ENCODE measurements at regions not wholly inside any gene's neighbourhood (a gene's known extent, or its start where the extent isn't known, plus 50 kb on each side); places are given as distances from the start of the nearest gene placed in this dataset.
"Not testable (repeated sequence)": the region's sequence is repeated elsewhere in the genome, so short reads cannot be mapped to it uniquely, and the experiment has no call there.

GRCh38 chr5:104928906-104929520, 1366.4 kb upstream of the NUDT12 start:
- in situ Hi-C loops (cut with HindIII; ENCODE audit: low pct_unique_long_range_greater_than_20kb, low sequenced_read_pairs), result no loop called here

GRCh38 chr5:104915226-104915625, 1352.6 kb upstream of the NUDT12 start:
- no peak for DNase-seq (ENCODE audit: low read depth)

More at GRCh38 chr5:104928906-104929520, 1366.4 kb upstream of the NUDT12 start:
- DNase-seq (ENCODE audit: low read depth), result no peak

GRCh38 chr5:104914536-104915070, 1352.0 kb upstream of the NUDT12 start:
- in situ Hi-C loops (cut with HindIII; ENCODE audit: low pct_unique_long_range_greater_than_20kb, low sequenced_read_pairs), result no loop called here

More at GRCh38 chr5:104915226-104915625, 1352.6 kb upstream of the NUDT12 start:
- in situ Hi-C loops (cut with HindIII; ENCODE audit: low pct_unique_long_range_greater_than_20kb, low sequenced_read_pairs), result no loop called here

DNA sequence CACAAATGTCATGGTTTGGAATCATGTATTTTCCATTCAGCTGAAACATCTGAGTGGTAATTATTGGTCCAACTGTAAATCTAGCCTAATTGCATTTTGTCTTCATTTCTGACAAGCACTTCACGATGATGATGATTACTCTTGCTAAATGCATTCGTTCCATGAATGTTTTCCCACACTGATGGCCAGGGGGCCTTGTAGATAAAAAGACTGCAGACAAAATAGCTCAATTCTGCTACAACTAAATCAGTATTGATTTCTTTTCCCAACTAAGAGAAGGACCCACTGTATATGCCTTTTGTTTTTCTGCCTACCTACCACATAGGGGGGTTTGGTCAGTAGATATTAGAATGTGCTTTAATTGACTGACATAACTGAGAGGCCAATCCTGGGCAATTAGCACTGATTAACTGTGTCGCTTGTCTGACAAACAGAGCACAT, 1351.3 kb upstream of the NUDT12 start:
- no peak for DNase-seq (ENCODE audit: low read depth)
- in situ Hi-C loops (cut with HindIII; ENCODE audit: low pct_unique_long_range_greater_than_20kb, low sequenced_read_pairs), result no loop called here

More at GRCh38 chr5:104914536-104915070, 1352.0 kb upstream of the NUDT12 start:
- DNase-seq (ENCODE audit: low read depth), result no peak

DNA sequence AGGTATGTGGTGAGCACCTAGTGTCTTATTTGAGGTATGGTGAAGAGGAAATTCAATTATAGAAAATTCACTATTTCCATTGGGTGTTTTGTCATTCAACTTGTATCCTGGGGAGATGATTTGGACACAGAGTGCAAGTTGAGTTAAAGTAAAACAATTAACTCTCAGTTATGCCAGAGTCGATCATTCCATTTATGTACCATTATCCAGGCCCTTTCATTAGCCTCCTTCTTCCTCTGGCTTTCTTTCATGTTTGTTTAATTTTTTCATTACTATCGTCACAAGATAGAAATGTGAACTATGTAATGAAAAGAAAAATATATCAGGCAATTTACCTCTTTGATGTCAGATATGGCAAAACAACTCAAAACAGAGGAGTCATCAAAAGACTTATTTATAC, 1347.2 kb upstream of the NUDT12 start:
- in situ Hi-C loops (cut with HindIII; ENCODE audit: low pct_unique_long_range_greater_than_20kb, low sequenced_read_pairs), result no loop called here

DNA sequence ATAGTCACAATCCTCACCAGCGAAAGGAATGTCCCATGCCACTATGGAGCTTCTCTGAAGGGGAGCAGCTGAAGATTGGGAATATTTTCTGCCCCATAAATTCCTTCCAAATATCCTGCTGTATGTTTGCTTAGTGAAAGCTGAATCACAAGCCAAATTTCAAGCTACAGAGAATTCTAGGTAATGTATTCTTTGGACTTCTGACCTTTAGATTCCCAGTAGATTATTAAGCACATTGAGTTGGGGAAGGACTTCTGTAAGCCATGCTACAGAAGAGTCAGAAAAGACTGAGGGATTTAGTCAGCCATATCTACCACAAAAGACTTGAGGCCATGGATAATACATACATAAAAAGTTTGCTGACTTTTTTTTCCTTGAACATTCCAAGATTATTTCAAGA, 1342.0 kb upstream of the NUDT12 start:
- DNase-seq (ENCODE audit: low read depth), result peak; percentile 5
- in situ Hi-C loops (cut with HindIII; ENCODE audit: low pct_unique_long_range_greater_than_20kb, low sequenced_read_pairs), result no loop called here

More for the DNA sequence above, 1347.2 kb upstream of the NUDT12 start:
- DNase-seq (ENCODE audit: low read depth), result no peak

GRCh38 chr5:104903941-104904340, 1341.4 kb upstream of the NUDT12 start:
- DNase-seq (ENCODE audit: low read depth), result no peak
- in situ Hi-C loops (cut with HindIII; ENCODE audit: low pct_unique_long_range_greater_than_20kb, low sequenced_read_pairs), result no loop called here

GRCh38 chr5:104891596-104891995, 1329.0 kb upstream of the NUDT12 start:
- in situ Hi-C loops (cut with HindIII; ENCODE audit: low pct_unique_long_range_greater_than_20kb, low sequenced_read_pairs), result no loop called here

DNA sequence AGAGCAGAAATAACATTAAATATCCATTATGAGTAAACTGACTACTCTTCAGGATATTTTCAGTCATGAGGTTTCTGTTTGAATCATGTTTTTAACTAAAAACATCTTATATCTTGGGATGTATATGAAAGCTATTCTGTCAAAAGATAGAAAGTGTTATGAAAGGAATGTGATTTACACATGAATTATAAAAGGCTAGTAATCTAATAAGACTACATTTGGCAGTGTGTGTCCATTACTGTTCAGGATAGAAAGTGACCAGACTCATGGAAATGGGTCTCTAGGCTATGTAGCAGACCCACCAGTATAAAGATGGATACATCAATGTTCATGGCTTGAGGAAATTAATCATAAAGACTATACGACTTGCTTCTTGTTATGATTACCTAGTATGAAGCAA, 1328.2 kb upstream of the NUDT12 start:
- DNase-seq (ENCODE audit: low read depth), result no peak
- in situ Hi-C loops (cut with HindIII; ENCODE audit: low pct_unique_long_range_greater_than_20kb, low sequenced_read_pairs), result no loop called here

More at GRCh38 chr5:104891596-104891995, 1329.0 kb upstream of the NUDT12 start:
- DNase-seq (ENCODE audit: low read depth), result no peak

DNA sequence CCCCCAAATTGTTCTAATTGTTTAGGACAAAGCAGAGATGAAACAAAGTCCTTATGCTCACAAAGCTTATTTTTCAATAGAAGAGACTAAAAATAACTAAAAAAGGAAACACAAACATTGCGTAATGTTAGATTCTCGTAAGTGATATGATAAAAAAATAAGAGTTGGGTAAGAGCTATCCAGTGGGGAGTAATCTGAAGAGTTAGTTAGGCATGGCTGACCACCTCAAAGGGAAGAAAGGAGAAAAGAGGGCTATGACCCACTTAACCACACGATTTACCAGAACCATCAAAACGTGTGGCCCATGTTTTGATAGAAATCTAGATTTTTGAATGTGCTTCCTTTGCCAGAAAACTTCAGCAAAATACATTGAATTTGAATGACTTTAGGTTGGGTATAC, 1296.8 kb upstream of the NUDT12 start:
- DNase-seq (ENCODE audit: low read depth), result no peak
- in situ Hi-C loops (cut with HindIII; ENCODE audit: low pct_unique_long_range_greater_than_20kb, low sequenced_read_pairs), result no loop called here

DNA sequence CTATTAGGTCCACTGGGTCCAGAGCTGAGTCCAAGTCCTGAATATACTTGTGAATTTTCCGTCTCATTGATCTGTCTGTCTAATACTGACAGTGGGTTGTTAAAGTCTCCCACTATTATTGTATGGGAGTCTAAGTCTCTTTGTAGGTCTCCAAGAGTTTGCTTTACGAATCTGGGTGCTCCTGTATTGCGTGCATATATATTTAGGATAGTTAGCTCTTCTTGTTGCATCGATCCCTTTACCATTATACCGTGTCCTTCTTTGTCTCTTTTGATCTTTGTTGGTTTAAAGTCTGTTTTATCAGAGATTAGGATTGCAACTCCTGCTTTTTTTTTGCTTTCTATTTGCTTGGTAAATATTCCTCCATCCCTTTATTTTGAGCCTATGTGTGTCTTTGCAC, 1289.5 kb upstream of the NUDT12 start:
- in situ Hi-C loops (cut with HindIII; ENCODE audit: low pct_unique_long_range_greater_than_20kb, low sequenced_read_pairs); DNase-seq (ENCODE audit: low read depth): not testable (repeated sequence)

DNA sequence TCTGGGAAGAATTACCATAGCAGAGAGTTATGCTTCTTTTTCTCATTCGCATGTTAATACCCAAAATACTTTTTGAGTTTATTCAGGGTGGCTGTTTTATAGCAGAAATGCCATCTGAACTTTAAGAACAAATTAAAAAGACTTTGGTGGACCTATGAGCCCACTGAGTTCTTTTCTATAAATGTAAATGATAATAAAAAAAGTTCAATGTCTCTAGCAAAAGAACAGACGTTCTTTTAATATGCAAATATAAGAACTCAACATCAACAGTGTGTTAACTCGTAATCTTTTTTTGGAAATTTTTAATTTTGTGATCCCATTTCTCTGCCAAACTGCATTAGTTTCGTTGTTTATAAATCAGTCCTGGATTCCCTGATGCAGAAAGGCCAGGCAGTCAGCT, 1283.0 kb upstream of the NUDT12 start:
- in situ Hi-C loops (cut with HindIII; ENCODE audit: low pct_unique_long_range_greater_than_20kb, low sequenced_read_pairs), result no loop called here
- no peak for DNase-seq (ENCODE audit: low read depth)

DNA sequence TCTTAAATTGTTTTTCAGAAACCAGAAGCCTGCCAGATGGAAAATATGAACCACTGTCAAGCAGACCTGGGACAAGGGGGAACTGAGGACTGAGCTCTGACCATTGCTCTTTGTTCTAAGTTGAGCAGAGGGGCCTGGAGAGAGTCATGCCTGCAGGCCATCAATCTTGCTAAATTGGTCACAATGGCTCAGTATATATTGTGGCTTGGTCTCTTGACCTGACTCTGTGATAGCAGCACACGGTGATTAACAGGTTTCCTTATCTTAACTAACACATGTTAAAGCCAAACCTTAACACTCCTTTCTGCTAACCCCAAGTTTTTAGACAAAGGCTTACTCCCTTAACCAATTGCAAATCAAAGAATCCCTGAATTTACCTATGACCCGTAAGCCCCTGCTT, 1281.2 kb upstream of the NUDT12 start:
- in situ Hi-C loops (cut with HindIII; ENCODE audit: low pct_unique_long_range_greater_than_20kb, low sequenced_read_pairs), result no loop called here
- no peak for DNase-seq (ENCODE audit: low read depth)

- in situ Hi-C loops (cut with HindIII; ENCODE audit: low pct_unique_long_range_greater_than_20kb, low sequenced_read_pairs), result no loop called here
- no peak for DNase-seq (ENCODE audit: low read depth)
Measured at GRCh38 chr5:104840284-104840683, 1277.7 kb upstream of the NUDT12 start.

DNA sequence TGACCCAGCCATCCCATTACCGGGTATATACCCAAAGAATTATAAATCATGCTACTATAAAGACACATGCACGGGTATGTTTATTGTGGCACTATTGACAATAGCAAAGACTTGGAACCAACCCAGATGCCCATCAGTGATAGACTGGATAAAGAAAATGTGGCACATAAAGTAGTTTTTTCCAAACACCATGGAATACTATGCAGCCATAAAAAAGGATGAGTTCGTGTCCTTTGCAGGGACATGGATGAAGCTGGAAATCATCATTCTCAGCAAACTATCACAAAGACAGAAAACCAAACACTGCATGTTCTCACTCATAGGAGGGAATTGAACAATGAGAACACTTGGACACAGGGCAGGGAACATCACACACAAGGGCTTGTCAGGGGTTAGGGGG, 1268.9 kb upstream of the NUDT12 start:
- DNase-seq (ENCODE audit: low read depth); in situ Hi-C loops (cut with HindIII; ENCODE audit: low pct_unique_long_range_greater_than_20kb, low sequenced_read_pairs): not testable (repeated sequence)

DNA sequence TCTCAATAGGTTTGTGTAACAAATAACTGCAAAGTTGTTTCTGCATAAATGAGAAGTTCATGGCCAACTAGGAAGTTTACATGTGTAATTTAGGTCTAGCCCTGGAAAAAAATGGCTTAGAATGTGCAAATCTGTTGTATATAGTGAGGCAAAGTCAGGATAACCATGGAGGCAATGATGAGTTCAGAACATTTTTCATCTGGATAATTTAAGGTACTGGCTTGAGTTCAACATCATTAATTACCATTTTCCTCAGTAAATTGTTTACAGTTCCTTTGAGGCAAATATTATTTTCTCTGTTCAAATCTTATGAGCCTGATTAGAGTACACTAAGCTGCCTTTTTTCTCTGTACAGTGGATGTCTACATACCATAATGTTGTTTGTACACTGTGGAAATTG, 1259.0 kb upstream of the NUDT12 start:
- no peak for DNase-seq (ENCODE audit: low read depth)

GRCh38 chr5:104817127-104817526, 1254.5 kb upstream of the NUDT12 start:
- in situ Hi-C loops (cut with HindIII; ENCODE audit: low pct_unique_long_range_greater_than_20kb, low sequenced_read_pairs), result no loop called here
- no peak for DNase-seq (ENCODE audit: low read depth)

More for the DNA sequence above, 1259.0 kb upstream of the NUDT12 start:
- in situ Hi-C loops (cut with HindIII; ENCODE audit: low pct_unique_long_range_greater_than_20kb, low sequenced_read_pairs), result no loop called here

DNA sequence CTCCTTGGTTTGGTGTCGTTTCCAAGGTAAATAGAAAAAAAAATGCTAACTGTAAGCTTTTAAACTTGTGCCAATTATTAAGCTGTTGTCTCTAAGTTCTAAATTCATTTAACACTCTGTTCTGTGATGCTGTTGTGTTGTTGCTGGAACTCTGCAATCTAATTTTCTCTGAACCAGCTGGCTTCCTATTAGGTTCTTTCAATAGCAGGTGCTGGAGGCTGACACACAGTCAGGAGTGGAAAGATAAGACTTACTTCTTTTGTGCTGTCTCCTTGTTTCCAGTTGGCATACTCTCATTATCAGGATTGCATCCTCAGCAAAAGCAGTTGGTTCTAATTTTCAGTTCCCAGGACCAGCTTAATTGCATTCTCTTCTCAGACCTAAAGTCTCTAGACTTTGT, 1252.6 kb upstream of the NUDT12 start:
- no peak for DNase-seq (ENCODE audit: low read depth)

GRCh38 chr5:104800440-104801048, 1238.0 kb upstream of the NUDT12 start:
- no peak for DNase-seq (ENCODE audit: low read depth)
- in situ Hi-C loops (cut with HindIII; ENCODE audit: low pct_unique_long_range_greater_than_20kb, low sequenced_read_pairs), result no loop called here

More for the DNA sequence above, 1252.6 kb upstream of the NUDT12 start:
- in situ Hi-C loops (cut with HindIII; ENCODE audit: low pct_unique_long_range_greater_than_20kb, low sequenced_read_pairs), result no loop called here

- no peak for DNase-seq (ENCODE audit: low read depth)
- in situ Hi-C loops (cut with HindIII; ENCODE audit: low pct_unique_long_range_greater_than_20kb, low sequenced_read_pairs), result no loop called here
Measured at GRCh38 chr5:104793755-104794080, 1231.1 kb upstream of the NUDT12 start.

Data from Caki2 (cell line).